ENCODE measurements at regions not wholly inside any gene's neighbourhood (a gene's known extent, or its start where the extent isn't known, plus 50 kb on each side); places are given as distances from the start of the nearest gene placed in this dataset.
"Not testable (repeated sequence)": the region's sequence is repeated elsewhere in the genome, so short reads cannot be mapped to it uniquely, and the experiment has no call there.

GRCh38 chr2:48197618-48198017, 116.9 kb upstream of the FOXN2 start:
- DNase-seq = no peak

GRCh38 chr2:48198371-48198770, 116.1 kb upstream of the FOXN2 start:
- peak; percentile 10 to 21 for DNase-seq

- no peak for DNase-seq
Measured at GRCh38 chr2:48199070-48199469, 115.4 kb upstream of the FOXN2 start.

GRCh38 chr2:48200620-48201293, 113.7 kb upstream of the FOXN2 start:
- no peak for DNase-seq

- DNase-seq = not testable (repeated sequence)
Measured at GRCh38 chr2:48201435-48201834, 113.0 kb upstream of the FOXN2 start.

- no peak for DNase-seq
Measured at GRCh38 chr2:48202863-48203642, 111.4 kb upstream of the FOXN2 start.

- DNase-seq = no peak
Measured at GRCh38 chr2:48203668-48204067, 110.8 kb upstream of the FOXN2 start.

- DNase-seq = no peak
Measured at GRCh38 chr2:48204750-48205136, 109.7 kb upstream of the FOXN2 start.

GRCh38 chr2:48205137-48205798, 109.2 kb upstream of the FOXN2 start:
- DNase-seq = no peak

GRCh38 chr2:48206056-48206656, 108.3 kb upstream of the FOXN2 start:
- not testable (repeated sequence) for DNase-seq

- DNase-seq = no peak
Measured at GRCh38 chr2:48207201-48207641, 107.3 kb upstream of the FOXN2 start.

- no peak for DNase-seq
Measured at GRCh38 chr2:48207851-48208250, 106.6 kb upstream of the FOXN2 start.

- no peak for DNase-seq
Measured at GRCh38 chr2:48209214-48209885, 105.1 kb upstream of the FOXN2 start.

- DNase-seq = no peak
Measured at GRCh38 chr2:48210189-48210588, 104.3 kb upstream of the FOXN2 start.

- no peak for DNase-seq
Measured at GRCh38 chr2:48213646-48214045, 100.8 kb upstream of the FOXN2 start.

- no peak for DNase-seq
Measured at GRCh38 chr2:48218169-48218568, 96.3 kb upstream of the FOXN2 start.

GRCh38 chr2:48219234-48219554, 95.3 kb upstream of the FOXN2 start:
- DNase-seq = no peak

- no peak for DNase-seq
Measured at GRCh38 chr2:48219555-48220436, 94.7 kb upstream of the FOXN2 start.

- no peak for DNase-seq
Measured at GRCh38 chr2:48220501-48220900, 94.0 kb upstream of the FOXN2 start.

GRCh38 chr2:48221846-48222516, 92.5 kb upstream of the FOXN2 start:
- DNase-seq = no peak

- peak; percentile 80 to 86 for DNase-seq
Measured at GRCh38 chr2:48227617-48228344, 86.7 kb upstream of the FOXN2 start.
